Breast epithelium (tissue), 4 donors: ENCODE measurements at regions not wholly inside any gene's neighbourhood (a gene's known extent, or its start where the extent isn't known, plus 50 kb on each side); places are given as distances from the start of the nearest gene placed in this dataset.

Experiments used
- DNase-seq, 2 donors: peaks; one replicate each; pipeline ENCODE4 v3.0.0-alpha.2; 2019; ENCODE audit warnings: low spot score in 2 of 2
- H3K27ac ChIP-seq, 2 donors: fragments of 200-600 bp; sonication (generic) in 1 of 2; one replicate each; pipeline ENCODE4 v1.5.1; 2016 to 2019; ENCODE audit warnings: mild to moderate bottlenecking in 1 of 2
- H3K27me3 ChIP-seq, 2 donors: fragments of 200-600 bp; sonication (generic) in 1 of 2; one replicate each; pipeline versions ENCODE4 v1.5.1 to v1.6.0; 2017 to 2019; ENCODE audit warnings: control low read depth in 1 of 2, mild to moderate bottlenecking in 1 of 2
- H3K36me3 ChIP-seq: fragments of 200-600 bp; one replicate; pipeline ENCODE4 v1.5.1; 2019
- H3K4me1 ChIP-seq, 2 donors: fragments of 200-600 bp; sonication (generic); one replicate each; pipeline ENCODE4 v1.5.1; 2016 to 2019; ENCODE audit warnings: control low read depth in 1 of 2
- H3K4me3 ChIP-seq, 3 donors: fragments of 200-600 bp; sonication (generic); 1 replicate in 2 of 3; 2 replicates in 1 of 3; pipeline ENCODE4 v1.5.1; 2016 to 2019; ENCODE audit warnings: mild to moderate bottlenecking in 3 of 3, moderate library complexity in 2 of 3
- H3K9me3 ChIP-seq, 2 donors: fragments of 200-600 bp; sonication (generic) in 1 of 2; one replicate each; pipeline ENCODE4 v1.5.1; 2016 to 2019; ENCODE audit warnings: control low read depth in 1 of 2
- POLR2A ChIP-seq: fragments of 450-650 bp; IDR thresholded peaks from one replicate; pipeline ENCODE4 v1.6.1; 2016; ENCODE audit warnings: antibody characterized with exemption, mild to moderate bottlenecking, moderate library complexity
- POLR2AphosphoS5 ChIP-seq, 3 donors: sonication (generic); formaldehyde crosslinking; IDR thresholded peaks; one replicate each; pipeline ENCODE4 v1.6.1; 2017; ENCODE audit warnings: antibody characterized with exemption in 3 of 3
- intact Hi-C: fragments of 100-400 bp; cut with DNase I; formaldehyde crosslinking; loops from one replicate; pipeline ENCODE4 v1.15.1; 2023; ENCODE audit warnings: low total_unique reads
- TF ChIP-seq, protein P1 (sequence below), 3 donors: fragments of 450-650 bp; IDR thresholded peaks; one replicate each; pipeline ENCODE4 v1.5.1; 2016 to 2017; ENCODE audit warnings: antibody characterized with exemption in 3 of 3, mild to moderate bottlenecking in 3 of 3, moderate library complexity in 3 of 3

DNA sequence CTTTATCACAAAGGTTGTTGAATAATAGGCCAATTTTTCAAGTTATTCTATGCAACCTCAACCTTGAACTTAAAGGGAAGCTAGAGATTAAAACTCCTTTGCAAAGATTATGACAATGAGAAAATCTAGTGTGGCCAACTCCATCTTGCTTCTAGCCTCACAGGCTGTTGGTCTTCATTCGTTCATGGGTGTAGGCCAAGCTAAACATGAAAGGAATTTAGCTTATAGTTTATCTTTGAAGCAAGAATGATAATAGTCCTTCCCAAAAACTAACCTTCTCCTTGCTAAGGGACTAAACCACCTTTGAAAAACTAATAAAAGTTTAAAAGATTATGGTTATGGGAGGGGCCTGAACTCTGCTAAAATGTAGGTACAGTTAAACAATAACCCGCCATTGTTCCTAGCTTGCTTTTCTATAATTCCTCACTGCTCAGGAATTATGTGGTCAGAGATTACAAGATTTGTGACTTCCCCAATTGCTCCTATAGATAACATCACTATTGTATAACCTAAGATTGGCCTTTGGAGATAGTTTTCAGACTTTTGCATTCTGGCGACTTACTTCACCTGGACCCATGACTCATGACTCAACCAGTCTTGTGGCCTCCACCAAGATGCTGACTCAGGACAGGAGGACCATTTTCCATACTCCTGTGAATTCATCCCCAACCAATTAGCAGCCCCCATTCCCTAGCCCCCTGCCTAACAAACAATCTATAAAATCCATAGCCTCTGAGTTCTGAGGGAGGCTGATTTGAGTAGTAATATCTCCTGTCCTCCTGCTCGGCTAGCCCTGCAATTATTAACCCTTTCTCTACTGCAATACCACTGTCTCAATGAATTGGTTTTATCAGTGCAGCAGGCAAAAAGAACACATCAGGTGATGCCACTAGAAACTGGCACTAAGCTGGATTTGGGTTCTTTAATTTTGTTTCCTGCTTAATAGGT, 154.5 kb downstream of the CD83 start:
- TF ChIP-seq POLR2A: no peak
- TF ChIP-seq, protein P1, sequence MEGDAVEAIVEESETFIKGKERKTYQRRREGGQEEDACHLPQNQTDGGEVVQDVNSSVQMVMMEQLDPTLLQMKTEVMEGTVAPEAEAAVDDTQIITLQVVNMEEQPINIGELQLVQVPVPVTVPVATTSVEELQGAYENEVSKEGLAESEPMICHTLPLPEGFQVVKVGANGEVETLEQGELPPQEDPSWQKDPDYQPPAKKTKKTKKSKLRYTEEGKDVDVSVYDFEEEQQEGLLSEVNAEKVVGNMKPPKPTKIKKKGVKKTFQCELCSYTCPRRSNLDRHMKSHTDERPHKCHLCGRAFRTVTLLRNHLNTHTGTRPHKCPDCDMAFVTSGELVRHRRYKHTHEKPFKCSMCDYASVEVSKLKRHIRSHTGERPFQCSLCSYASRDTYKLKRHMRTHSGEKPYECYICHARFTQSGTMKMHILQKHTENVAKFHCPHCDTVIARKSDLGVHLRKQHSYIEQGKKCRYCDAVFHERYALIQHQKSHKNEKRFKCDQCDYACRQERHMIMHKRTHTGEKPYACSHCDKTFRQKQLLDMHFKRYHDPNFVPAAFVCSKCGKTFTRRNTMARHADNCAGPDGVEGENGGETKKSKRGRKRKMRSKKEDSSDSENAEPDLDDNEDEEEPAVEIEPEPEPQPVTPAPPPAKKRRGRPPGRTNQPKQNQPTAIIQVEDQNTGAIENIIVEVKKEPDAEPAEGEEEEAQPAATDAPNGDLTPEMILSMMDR (IDR thresholded peaks at IDR 0.05): no peak
- no peak overlapping the region for H3K27ac ChIP-seq
- no peak overlapping the region for H3K4me3 ChIP-seq
- no peaks in the 10 kb centered on the region for H3K27me3 ChIP-seq
- no peak for DNase-seq
- peaks cover 0 to 5% of the 10 kb centered on the region in 2 donors for H3K9me3 ChIP-seq
- no peaks in the 10 kb centered on the region for H3K36me3 ChIP-seq
- H3K4me1 ChIP-seq: peaks cover 0 to 3% of the 10 kb centered on the region in 2 donors
- intact Hi-C loops: no loop called here

GRCh38 chr6:14272737-14273085, 155.1 kb downstream of the CD83 start:
- H3K27me3 ChIP-seq: no peaks in the 10 kb centered on the region
- intact Hi-C loops: no loop called here
- no peak overlapping the region for H3K4me3 ChIP-seq
- H3K9me3 ChIP-seq: peaks cover 0 to 5% of the 10 kb centered on the region in 2 donors
- H3K27ac ChIP-seq: no peak overlapping the region
- TF ChIP-seq, protein P1 (IDR thresholded peaks at IDR 0.05): no peak
- TF ChIP-seq POLR2AphosphoS5 (IDR thresholded peaks at IDR 0.05) (no peak), POLR2A (no peak)
- H3K4me1 ChIP-seq: peaks cover 0 to 3% of the 10 kb centered on the region in 2 donors
- no peak for DNase-seq
- H3K36me3 ChIP-seq: no peaks in the 10 kb centered on the region

- Histone ChIP-seq H3K27ac (no peak overlapping the region), H3K4me3 (no peak overlapping the region), H3K9me3 (peaks cover 0 to 5% of the 10 kb centered on the region in 2 donors), H3K4me1 (peaks cover 0 to 3% of the 10 kb centered on the region in 2 donors), H3K27me3 (no peaks in the 10 kb centered on the region), H3K36me3 (no peaks in the 10 kb centered on the region)
- DNase-seq: no peak
- intact Hi-C loops: no loop called here
- TF ChIP-seq POLR2A (no peak), POLR2AphosphoS5 (IDR thresholded peaks at IDR 0.05) (no peak)
- TF ChIP-seq, protein P1 (IDR thresholded peaks at IDR 0.05): no peak
Observed at GRCh38 chr6:14273191-14273590, 155.6 kb downstream of the CD83 start.

DNA sequence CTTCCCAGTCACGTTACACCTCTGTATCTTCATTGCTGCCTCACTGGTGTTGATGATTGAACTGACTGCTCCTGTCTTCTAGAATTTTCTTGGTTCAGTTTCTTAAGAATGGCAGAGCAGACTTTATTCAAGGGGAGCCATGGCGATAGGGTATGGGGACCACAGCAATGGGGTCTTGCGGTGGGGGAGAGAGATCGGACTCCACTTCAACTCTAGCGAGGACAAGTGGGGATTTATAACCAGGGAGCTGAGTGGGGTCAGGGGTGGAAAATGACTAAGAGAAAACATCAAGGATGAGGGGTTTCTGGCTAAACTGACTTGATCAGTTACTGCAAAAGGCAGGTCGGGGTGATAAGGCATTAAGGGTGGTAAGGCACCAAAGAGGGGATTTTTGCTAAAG, 156.4 kb downstream of the CD83 start:
- Histone ChIP-seq H3K4me3 (no peak overlapping the region), H3K9me3 (peaks cover 0 to 5% of the 10 kb centered on the region in 2 donors), H3K4me1 (peaks cover 0 to 3% of the 10 kb centered on the region in 2 donors), H3K27me3 (no peaks in the 10 kb centered on the region), H3K36me3 (no peaks in the 10 kb centered on the region), H3K27ac (no peak overlapping the region)
- intact Hi-C loops: no loop called here
- TF ChIP-seq POLR2AphosphoS5 (IDR thresholded peaks at IDR 0.05): no peak
- TF ChIP-seq, protein P1 (IDR thresholded peaks at IDR 0.05): no peak
- TF ChIP-seq POLR2A: no peak
- DNase-seq: no peak
